Stimulated activated CD4-positive, alpha-beta T cell treated with anti-CD3 and anti-CD28 coated beads, TNF-alpha, amount 100 ng/mL, for 48 hours (primary cell): ENCODE measurements at regions not wholly inside any gene's neighbourhood (a gene's known extent, or its start where the extent isn't known, plus 50 kb on each side); places are given as distances from the start of the nearest gene placed in this dataset.

Source experiments
- DNase-seq, 3 donors: peaks; one replicate each; pipeline ENCODE4 v3.0.0-alpha.2; 2020; ENCODE audit warnings: low read depth in 3 of 3

- DNase-seq, result no peak
Observed at GRCh38 chr7:15920953-15921352, 234.5 kb upstream of the MEOX2 start.

GRCh38 chr7:15916681-15917380 lies 230.3 kb upstream of the MEOX2 start:
- DNase-seq, result no peak

DNA sequence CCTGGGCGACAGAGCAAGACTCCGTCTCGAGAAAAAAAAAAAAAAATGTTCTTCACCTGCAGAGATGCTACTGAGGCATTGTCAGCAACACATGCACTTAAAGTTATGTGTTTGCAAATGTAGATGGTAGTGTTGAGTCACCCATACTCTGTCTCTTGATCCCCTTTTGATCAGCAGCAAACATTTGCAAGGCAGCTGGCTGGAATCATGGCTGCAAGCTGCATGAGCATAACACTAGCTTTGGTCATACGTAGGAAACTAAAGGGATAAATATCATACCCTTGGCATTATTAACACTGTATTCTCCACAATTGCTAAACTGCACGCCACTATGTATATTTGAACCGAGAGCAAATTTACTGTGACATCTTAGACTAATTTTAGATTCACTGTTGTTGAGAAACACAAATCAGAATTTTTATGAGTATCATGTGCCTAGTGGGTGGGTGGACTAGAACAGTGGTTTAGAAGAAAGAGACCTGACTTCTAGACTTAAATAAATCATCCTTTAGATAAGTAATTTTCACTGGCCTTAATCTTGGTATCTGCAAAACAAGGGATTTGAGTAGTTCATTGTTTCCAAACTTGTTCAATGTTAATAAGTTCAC lies 229.3 kb upstream of the MEOX2 start:
- DNase-seq, result no peak

GRCh38 chr7:15914611-15915010 lies 228.1 kb upstream of the MEOX2 start:
- no peak for DNase-seq

DNA sequence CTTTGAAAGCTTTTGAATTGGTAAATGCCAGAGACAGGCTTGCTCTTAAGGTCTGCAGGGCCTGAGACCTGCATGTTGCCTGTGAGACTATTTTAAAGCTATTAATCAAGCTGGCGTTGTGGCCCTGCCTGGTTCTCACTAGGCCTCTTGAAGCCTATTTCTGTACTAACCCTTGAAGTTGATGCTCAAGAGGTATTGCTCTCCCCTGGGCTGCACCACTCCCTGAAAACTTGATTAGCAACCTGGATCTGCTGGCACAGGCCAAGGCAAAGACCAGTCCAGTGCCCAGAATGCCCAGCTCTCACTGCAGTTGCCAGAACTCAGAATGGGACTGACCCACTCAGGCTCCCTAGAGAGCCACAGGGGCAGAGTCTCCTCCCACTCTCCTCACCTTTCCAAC lies 220.0 kb upstream of the MEOX2 start:
- no peak for DNase-seq

- no peak for DNase-seq
Observed at GRCh38 chr7:15905251-15906040, 219.0 kb upstream of the MEOX2 start.

- no peak for DNase-seq
Observed at GRCh38 chr7:15891151-15891881, 204.8 kb upstream of the MEOX2 start.

DNA sequence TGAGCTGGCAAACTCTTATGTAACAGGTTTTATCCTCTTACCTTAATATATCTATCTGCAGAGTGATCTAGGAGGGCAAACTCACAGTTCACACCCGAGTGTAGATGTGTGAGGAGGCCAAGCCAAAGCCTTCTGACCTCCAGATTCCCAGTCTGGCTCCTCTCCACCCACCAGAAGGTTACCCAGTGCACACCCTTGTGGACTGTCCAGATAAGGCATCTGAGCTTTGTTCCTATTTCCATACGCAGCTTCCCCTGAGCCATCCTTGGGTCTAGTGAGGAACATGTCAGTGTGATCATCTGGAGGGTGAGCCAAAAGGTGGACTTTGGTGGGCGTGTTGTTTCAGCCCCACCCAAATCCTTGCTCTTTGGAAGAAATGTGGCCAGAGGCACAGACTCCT lies 203.0 kb upstream of the MEOX2 start:
- no peak for DNase-seq

- no peak for DNase-seq
Observed at GRCh38 chr7:15888090-15888489, 201.6 kb upstream of the MEOX2 start.

- DNase-seq, result no peak
Observed at GRCh38 chr7:15886626-15887025, 200.1 kb upstream of the MEOX2 start.

DNA sequence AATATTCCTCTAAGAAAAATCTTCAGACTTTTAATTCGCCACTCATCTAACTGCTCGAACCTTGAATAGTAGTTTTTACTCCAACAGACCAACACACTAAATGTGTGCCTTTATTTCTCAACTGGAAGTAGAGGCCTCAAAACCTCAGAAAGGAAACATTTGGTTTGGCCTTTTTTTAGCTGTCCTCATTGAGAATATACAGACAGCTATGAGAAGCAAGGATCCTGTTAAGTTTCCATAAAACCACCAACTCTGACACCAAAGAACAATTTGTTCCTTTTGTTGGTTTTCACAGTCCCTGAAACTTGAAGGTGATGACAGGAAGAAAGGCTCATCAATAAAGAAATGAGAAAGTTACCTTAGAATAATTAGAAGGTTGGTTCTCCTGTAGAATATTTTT lies 199.2 kb upstream of the MEOX2 start:
- no peak for DNase-seq

DNA sequence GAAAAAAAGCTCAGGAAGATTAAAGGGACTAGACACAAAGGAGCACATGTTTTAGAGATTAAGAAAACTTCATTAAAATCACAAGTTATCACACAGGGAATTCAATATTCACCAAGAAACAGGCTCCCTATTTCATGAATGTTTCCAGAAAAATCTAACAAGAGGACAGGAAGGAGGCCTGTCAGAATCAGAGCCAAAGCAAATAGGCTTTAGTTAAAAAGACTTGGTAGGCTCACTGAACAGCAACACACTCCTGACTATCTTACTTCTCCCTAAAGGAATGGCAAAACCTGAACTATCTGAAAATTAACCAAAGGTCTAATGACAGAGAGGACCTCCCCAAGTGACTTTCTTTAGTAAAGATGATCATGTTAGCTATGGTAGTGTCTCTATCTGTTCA lies 188.3 kb upstream of the MEOX2 start:
- DNase-seq, result no peak

DNA sequence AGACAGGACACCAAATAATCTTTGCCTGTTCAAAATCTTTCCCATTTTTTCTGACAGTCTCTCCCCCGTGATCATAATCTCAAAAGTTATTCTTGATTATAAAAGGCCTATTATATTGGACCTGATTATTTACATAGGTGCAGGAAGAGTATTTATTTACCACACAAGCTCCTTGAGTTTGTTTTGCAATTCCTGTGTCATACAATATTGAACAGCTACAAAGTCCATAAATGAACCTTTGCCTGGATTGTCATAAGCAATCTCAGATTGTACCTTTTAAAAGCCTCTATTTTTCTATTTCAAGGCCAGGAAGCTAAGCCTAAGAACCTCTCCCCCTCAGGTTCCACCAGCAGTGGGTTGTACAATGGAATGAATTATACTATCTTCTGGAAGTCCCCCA lies 183.9 kb upstream of the MEOX2 start:
- DNase-seq, result no peak

DNA sequence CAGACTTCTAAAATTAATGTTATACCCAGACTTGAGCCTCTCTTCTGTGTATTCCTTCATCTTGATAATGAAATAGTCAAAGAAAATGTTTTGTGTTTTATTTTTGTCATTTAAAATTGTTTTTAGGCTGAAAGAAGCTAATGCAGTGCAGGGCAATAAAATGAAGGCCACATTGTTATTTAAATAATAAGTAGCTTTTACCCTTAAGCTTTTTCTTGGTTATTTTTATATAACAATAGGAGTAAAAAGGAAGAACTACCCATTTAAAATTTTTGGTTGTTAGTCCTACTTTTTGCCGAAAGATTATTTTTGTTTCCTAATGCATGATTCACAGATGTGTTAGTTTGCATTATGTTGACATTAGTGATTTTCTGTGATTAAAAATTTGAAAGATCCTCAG lies 181.0 kb upstream of the MEOX2 start:
- DNase-seq, result no peak

GRCh38 chr7:15866753-15867152 lies 180.3 kb upstream of the MEOX2 start:
- DNase-seq, result no peak

DNA sequence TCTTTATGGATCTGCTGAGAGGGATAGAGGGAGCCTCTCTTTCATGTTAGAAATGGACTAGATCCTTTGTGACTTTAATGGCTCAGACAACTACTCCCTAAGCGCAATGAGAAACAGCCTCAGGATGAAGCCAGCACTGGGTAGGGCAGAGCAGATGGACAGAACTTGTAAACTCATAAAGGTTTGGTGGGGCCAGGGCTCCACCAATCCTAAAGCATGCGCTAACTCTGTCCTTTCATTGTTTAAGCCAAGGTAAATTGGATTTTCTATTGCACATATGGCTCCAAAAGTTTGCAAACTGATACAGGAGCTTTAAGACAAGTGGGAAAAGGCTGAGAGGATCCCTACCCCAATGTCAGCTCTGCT lies 178.1 kb upstream of the MEOX2 start:
- no peak for DNase-seq

DNA sequence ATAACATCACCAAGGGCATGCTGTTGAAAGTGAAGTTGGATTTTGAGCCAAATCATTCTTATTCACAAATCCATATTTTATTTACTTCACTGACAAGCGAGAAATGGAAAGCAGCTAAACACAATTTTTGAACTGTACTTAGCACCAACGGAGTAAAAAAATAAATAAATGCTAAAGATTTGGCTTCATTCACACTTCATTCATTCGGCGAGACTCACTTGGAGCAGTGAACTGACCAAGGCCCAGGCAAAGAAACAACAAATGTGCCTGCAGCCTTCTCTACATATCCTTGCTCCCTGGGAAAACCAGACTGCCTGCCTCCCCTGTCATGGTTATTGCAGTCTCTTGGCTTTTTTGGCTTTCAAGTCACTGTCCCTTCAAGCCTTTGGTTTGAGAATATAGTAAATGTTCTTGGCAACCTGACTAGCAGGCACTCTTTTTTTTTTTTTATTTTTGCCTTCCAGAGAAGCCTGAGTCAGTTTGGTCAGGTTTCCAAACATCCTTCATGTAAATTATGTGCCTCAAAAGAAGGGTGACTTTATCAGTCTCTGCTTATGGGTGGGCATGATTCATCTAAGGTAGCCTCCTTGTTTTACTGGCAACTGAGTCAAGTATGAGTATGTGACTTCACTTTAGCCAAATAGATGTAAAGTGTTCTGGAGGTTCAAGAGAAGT lies 177.6 kb upstream of the MEOX2 start:
- no peak for DNase-seq

GRCh38 chr7:15862781-15863165 lies 176.3 kb upstream of the MEOX2 start:
- DNase-seq, result no peak

DNA sequence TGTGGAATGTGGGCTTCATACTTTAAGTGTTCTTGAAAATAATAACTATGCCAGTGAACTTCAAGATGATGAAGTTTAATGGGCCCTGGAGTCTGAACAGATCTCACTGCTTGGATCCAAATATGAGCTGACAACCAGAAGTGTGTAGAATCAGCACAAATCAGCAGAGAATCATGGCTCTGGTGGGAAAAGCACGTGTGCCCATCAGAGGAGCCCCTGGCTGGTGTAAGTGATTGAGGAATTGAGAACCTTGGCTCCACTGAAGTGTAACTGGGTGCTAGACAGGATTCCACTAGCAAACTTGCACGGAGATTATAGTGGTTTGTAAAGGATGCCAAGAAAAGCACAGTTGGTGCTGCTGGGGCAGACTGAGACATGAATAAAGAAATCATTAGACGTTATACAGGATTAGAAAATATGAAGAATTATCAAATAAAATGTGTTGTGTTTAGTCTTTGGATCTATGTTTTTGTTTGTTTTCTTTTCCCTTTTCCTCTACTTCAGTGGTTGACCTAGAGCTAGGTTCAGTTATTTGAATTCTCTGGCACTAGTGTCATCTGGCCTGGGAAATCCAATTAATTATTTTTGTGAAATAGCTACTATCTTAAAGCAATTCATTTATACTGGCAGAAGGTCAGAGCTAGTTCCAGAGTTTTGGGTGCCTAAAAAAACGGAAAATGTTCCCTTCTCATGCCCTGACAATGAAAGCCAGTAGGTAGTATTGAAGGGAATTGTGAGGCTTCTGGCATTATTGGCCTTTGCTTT lies 175.7 kb upstream of the MEOX2 start:
- no peak for DNase-seq

GRCh38 chr7:15860264-15860949 lies 173.9 kb upstream of the MEOX2 start:
- no peak for DNase-seq

- no peak for DNase-seq
Observed at GRCh38 chr7:15857026-15857425, 170.5 kb upstream of the MEOX2 start.
